AG09319 (cell line): ENCODE measurements at regions not wholly inside any gene's neighbourhood (a gene's known extent, or its start where the extent isn't known, plus 50 kb on each side); places are given as distances from the start of the nearest gene placed in this dataset.
A peak's percentile ranks its signal among the peaks of the same experiment; 100 is the strongest.
"Not testable (repeated sequence)": the region's sequence is repeated elsewhere in the genome, so short reads cannot be mapped to it uniquely, and the experiment has no call there.

Experiments used
- DNase-seq: peaks from one replicate; pipeline ENCODE4 v3.0.0-alpha.2; 2010; ENCODE audit warnings: low read depth; ENCODE audit errors: extremely low read depth
- TF ChIP-seq, protein P1 (sequence below): IDR thresholded peaks from 2 replicates; pipeline ENCODE4 v1.5.1; 2011; ENCODE audit warnings: low read depth, mild to moderate bottlenecking, inconsistent platforms, low read length, moderate library complexity

DNA sequence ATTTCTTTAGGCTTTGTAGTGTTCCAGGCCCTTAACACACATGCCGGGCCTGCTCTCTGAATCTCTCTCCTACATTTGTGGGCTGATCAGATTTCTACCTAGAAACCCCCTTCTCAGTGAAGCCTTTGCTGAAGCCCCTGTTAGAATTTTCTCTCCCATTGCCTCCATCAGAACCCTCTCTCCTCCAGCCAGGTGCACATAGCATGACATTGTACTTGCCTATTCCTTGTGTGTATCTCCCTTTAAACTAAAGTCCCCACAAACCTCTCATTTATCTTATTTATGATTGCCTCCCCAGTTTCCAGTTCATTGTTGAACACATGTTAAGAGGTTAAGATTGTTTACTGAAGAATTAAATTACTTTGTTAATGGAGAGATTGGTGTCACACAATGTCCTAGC, 325.5 kb upstream of the CITED2 start:
- no peak for DNase-seq
- TF ChIP-seq, protein P1, sequence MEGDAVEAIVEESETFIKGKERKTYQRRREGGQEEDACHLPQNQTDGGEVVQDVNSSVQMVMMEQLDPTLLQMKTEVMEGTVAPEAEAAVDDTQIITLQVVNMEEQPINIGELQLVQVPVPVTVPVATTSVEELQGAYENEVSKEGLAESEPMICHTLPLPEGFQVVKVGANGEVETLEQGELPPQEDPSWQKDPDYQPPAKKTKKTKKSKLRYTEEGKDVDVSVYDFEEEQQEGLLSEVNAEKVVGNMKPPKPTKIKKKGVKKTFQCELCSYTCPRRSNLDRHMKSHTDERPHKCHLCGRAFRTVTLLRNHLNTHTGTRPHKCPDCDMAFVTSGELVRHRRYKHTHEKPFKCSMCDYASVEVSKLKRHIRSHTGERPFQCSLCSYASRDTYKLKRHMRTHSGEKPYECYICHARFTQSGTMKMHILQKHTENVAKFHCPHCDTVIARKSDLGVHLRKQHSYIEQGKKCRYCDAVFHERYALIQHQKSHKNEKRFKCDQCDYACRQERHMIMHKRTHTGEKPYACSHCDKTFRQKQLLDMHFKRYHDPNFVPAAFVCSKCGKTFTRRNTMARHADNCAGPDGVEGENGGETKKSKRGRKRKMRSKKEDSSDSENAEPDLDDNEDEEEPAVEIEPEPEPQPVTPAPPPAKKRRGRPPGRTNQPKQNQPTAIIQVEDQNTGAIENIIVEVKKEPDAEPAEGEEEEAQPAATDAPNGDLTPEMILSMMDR = no peak

DNA sequence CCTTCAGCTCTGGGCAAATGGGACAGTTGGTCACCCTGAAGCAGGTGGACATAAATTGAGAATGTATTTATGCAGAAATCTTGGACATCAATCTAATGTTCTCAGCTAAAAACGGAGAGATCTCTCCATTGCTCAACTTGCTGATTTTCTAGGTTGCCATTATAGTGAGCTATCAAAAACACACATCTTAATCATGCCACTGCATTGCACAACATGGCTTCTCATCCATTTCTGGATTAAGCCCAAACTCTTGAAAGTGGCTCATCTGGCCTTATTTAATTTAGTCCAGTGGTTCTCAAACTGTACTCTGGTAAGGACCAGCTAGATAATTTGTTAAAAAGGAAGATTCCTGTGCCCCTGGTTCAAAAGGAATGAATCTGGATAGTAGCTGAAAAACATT, 324.9 kb upstream of the CITED2 start:
- TF ChIP-seq, protein P1 = no peak
- peak; percentile 61 for DNase-seq

DNA sequence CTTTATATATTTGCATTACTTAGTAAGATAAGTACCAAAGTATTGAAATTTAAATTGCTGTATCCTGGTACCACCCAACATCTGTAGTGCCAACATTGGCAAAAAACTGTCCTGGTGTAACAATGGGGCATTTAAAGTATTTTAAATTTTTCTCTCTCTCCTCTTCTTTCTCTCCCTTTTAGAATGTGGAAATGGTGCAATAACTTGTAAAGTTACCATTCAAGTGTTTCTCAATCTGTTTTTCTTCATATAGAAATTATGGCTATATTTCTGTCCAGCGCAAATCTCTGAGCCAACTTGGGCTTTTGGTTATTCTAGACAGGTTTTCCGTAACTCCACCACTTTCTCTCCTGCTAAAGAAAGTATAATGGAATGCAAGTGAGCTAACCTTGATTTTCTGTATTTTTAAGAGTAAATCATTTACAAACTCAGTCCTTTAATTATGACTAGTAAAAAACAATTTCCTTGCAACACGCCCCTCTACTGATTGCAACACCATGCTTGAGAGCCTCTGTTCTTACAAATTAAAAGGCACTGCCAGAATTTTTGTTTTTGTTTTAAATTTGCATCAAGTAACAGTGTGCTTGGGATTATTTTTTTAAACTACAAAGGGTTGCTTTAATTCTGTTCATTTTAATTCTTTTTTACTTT, 324.2 kb upstream of the CITED2 start:
- TF ChIP-seq, protein P1 = no peak
- DNase-seq = no peak

DNA sequence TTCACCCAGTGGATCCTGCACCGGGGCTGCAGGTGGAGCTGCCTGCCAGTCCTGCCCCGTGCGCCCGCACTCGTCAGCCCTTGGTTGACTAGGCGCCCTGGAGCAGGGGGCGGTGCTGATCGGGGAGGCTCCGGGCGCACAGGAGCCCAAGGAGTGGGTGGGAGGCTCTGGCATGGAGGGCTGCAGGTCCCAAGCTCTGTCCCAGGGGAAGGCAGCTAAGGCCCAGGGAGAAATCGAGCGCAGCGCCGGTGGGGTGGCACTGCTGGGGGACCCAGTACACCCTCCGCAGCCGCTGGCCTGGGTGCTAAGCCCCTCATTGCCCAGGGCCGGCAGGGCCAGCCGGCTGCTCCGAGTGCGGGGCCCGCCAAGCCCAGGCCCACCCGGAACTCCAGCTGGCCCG, 323.4 kb upstream of the CITED2 start:
- DNase-seq = not testable (repeated sequence)

DNA sequence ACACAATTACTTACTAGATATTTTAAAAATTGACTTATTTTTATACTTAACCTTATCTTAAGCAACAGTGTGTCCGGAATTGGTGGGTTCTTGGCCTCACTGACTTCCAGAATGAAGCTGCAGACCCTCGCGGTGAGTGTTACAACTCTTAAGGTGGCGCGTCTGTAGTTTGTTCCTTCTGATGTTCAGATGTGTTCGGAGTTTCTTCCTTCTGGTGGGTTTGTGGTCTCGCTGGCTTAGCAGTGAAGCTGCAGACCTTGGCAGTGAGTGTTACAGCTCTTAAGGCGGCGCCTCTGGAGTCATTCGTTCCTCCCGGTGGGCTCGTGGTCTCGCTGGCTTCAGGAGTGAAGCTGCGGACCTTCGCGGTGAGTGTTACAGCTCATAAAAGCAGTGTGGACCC, 322.5 kb upstream of the CITED2 start:
- DNase-seq = not testable (repeated sequence)

DNA sequence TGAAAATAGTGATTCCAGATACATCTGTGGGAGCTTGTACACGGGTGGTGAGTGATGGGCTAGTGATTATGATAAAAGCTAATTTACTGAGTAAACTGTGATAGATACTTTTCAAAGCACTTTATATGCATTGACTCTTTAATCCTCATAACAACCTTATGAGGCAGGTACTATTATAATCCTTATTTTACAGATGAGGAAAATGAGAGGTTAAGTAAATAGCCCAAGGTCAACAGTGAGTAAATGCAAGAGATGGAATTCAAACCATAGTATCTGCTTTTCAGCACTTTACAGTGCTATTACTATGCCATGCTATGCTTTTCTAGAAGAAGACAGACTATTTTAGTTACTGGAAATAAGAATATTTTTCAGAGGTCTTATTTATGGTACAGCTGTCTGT, 320.9 kb upstream of the CITED2 start:
- TF ChIP-seq, protein P1 = no peak
- no peak for DNase-seq

DNA sequence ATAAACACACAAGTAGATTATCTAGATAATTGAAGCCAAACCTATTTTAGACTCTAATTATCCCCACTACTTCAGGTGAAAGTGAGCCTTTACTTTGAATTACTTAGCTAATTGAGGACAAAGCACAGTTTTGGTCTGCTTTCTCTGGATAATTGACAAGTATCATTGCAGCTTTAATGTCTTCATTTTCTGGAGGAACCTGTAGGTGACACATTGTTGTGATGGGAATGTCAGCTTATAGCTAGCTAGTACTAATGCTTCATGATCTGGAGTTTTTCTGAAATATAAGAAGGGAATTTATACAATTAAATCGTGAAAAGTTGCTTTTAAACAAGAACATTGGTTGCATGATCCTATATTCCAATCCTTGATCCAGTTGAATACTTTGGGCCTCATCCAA, 319.3 kb upstream of the CITED2 start:
- TF ChIP-seq, protein P1 = no peak
- DNase-seq = no peak

DNA sequence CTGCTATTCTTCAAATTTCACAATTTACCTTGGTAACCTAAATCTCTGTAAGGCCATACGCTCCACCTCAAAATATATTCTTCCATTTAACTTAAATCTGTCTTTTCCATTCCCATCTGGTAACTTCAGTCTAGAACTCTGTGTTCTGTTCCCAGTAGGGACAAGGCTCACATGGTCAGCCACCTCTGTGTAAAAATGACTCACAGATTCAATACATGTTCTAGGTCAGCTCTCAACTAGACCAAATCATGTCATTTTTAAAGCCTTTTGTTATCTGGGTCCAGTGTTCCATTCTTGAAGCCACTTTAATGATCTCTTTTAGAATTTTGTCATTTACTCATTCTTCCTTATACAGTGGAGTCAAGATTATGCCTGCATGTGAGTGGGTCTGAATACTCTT, 315.6 kb upstream of the CITED2 start:
- TF ChIP-seq, protein P1 = no peak
- DNase-seq = no peak
